ENCODE measurements at regions not wholly inside any gene's neighbourhood (a gene's known extent, or its start where the extent isn't known, plus 50 kb on each side); places are given as distances from the start of the nearest gene placed in this dataset.

DNA sequence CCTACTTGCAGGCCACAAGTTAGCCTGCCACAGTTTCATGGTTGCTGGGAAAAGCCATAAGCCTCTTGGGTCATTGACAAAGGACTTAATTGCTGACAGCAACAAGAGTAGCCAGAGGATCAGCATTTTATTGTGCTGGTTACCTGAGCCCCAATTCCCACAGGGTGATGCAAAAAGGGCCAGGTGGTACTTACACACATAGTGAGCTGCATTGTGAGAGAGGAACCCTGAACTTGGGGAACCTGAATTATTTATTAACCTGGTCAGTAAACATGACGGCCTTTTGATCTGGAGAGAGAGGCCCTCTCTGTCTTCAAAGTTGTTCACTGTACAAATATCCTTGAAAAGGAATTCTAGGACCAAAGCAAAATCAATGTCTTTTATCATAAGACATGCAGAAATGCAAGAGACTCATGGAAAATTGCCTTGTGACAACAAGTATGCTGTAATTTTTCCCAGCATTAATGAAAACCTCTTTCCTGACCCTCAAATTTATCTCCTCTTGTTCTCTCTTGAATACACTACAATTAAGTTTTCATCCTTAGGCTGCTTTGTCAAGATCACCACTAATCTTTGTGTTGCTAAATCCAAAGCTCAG is 102.9 kb upstream of the PHYHIPL start:
- TF ChIP-seq, protein P1, sequence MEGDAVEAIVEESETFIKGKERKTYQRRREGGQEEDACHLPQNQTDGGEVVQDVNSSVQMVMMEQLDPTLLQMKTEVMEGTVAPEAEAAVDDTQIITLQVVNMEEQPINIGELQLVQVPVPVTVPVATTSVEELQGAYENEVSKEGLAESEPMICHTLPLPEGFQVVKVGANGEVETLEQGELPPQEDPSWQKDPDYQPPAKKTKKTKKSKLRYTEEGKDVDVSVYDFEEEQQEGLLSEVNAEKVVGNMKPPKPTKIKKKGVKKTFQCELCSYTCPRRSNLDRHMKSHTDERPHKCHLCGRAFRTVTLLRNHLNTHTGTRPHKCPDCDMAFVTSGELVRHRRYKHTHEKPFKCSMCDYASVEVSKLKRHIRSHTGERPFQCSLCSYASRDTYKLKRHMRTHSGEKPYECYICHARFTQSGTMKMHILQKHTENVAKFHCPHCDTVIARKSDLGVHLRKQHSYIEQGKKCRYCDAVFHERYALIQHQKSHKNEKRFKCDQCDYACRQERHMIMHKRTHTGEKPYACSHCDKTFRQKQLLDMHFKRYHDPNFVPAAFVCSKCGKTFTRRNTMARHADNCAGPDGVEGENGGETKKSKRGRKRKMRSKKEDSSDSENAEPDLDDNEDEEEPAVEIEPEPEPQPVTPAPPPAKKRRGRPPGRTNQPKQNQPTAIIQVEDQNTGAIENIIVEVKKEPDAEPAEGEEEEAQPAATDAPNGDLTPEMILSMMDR (IDR thresholded peaks at IDR 0.05): no peak
- TF ChIP-seq POLR2A (IDR thresholded peaks at IDR 0.05): no peak

Measured in heart left ventricle (tissue), 13 donors.